GM21447 (cell line): ENCODE measurements at regions not wholly inside any gene's neighbourhood (a gene's known extent, or its start where the extent isn't known, plus 50 kb on each side); places are given as distances from the start of the nearest gene placed in this dataset.

Experiments used
- ATAC-seq: cut with Tn5 transposase; IDR thresholded peaks from one replicate; pipeline ENCODE4 v1.9.1; 2021; ENCODE audit not compliant: unreplicated experiment

DNA sequence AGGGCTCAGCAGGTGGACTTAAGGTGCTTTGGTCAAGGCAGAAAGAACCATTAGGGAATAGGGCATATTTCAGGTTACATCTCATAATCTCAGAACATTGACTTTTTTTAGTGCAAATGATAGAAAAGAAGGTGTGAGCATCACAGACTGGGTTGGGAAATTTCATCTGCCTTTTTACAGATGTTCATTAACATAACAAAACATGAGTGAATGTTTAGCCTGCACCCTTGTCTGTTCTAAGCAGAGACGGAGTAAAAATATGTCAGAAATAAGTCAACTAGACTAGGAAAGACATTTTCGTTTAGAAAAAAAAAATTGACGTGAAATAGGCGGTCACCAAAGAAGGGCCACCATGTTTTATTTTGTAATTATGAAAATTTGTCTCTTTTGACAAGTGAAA, 127.5 kb upstream of the CDH13 start:
- ATAC-seq: no peak

DNA sequence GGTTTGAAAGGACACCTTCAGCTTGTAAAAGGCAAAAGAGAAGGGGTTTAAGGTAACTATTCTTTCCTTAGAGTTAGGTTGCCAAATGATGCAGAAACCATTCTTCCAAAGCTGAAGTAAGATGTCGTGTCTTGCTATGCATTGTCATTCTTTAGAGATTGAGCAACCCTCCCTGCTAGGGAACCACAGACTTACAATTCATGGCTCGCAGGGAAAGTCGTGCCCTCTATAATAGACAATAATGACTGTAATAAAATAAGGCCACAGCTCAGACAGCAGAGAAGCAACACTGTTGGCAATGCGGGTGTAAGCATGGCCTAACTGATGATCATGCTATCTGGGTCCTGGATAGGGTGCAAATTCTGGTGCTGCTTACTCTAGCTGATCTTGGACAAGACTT, 129.6 kb upstream of the CDH13 start:
- ATAC-seq: no peak

DNA sequence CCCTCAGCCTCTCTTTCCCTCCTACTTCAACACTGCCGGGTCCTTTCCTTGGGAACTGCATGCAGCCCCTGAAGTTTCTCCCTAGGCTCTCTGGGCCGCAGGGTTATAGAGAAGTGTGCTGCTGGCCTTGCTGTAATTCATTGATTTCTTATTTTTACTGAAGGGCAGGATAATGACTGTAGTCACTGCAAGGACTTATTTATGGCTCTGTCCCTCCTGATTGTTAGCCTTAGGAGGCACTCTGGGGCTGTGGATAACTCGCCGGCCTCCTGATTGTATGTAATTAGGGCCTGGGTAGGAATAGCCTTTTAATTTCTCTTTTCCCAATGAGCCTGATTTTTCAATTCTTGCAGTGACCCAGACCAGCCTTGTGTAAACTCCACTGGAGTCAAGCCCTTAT, 138.3 kb upstream of the CDH13 start:
- ATAC-seq: no peak

DNA sequence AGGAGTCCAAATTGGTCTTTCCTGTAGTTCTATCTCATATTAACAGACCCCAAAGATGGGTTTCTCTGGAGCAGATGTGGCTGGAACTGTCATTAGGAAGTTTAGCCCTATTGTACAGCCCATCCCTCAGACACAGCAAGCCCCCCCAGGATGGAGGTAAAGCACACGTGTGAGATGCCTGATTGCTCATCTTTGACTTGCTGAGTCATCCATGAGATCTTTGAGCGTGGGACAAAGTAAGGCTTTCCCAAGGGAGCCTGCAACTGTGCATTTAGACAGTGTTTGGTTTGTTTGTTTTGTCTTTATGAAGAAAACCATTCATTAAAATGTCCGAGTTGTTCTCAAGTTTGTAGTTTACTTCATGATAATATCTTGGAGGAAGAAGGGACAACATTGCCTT, 145.3 kb upstream of the CDH13 start:
- ATAC-seq: no peak

DNA sequence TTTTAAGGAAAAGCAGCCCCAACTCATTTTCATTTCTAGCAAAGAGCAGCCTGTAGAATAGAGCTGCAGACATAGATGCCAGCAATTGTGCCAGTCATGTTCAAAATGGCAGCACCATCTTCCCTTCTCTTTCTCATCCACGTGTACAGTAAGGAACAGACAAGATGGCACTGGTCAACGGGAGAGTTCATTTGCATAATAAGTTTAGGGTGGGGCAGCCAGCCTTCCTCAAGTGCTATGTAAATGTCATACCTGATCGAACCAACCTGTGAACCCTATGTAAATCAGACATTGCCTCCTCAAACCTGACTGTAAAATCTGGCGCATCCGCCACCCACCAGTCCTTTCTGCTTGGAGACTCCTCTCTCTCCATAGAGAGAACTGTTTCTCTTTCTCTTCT, 150.0 kb upstream of the CDH13 start:
- no peak for ATAC-seq

DNA sequence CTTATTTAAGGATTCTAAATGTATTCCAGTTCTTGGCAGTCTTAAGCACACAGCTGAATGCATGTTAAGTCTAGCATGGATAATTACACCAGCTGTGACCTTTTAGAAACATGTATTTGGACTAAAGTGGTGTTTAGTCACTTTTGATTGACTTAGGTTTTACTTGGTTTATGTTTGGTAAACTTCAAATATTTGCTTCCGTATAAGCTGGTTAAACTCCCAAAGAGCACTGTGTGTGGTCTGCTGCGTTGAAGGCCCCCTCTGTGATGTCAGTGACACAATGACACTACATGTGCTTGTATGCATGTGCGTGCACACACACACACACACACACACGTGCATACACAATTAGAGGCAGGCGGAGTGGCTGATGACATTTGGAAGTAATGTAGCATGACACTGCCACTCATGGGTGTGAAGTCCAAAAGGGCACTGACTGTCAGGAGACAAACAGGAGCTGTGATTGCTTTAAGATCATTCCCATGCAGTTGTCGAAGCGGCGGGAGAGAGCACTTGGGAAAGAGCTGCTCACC, 156.1 kb upstream of the CDH13 start:
- ATAC-seq: no peak

DNA sequence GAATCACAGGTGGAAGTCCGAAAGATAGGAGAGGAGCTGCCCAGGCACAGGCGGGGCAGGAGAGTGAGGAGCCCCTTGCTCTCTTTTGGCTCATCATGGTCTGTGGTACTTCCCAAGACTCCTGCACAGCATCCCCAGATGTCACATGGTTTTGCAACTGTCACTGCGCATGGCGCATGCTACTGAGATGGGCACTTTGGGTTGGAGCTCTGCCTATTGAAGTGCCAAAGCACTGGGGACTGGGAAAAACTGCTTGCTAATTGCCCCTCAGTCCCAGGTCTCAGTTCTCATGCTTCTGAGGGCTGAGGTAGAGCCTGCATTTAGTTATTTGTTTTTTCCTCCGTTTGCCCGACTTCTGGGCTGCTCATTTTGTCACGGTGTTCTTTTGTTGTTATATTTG, 156.8 kb upstream of the CDH13 start:
- no peak for ATAC-seq

DNA sequence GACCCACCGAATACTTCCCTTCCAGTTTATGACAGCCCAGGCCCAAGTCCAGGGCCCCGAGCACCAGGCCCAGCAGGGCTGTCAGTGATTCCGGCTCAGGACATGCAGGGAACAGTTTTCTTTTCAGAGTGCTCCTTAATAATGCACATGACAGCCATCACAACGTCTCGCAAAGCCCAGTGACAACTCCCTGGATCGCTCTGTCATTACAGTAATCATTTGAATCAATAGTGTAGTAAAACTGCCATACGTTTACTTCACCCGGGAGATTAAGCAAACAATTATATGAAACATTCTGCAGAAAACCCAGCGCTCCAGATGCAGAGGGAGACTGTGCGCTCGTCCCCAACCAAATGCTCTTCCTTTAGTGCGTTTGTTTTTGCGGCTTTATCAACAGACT, 162.6 kb upstream of the CDH13 start:
- no peak for ATAC-seq

DNA sequence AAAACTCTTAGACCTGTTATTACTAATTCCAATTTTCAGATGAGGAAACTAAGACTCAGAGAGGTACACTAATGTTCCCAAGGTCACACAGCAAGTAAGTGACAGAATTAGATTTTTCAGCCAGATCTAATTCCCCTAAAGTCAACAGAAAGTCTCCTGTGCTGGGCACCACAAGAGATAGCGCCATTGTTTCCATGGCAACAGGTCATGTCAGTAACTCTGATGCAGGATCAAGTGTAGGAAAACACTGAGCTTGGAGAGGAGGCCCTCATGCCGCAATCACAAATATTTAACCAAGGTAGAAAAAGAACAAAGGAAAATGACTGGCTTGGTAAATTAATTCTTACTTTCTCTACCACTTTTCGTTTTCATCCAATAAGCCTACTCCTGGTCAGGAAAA, 166.0 kb upstream of the CDH13 start:
- no peak for ATAC-seq

DNA sequence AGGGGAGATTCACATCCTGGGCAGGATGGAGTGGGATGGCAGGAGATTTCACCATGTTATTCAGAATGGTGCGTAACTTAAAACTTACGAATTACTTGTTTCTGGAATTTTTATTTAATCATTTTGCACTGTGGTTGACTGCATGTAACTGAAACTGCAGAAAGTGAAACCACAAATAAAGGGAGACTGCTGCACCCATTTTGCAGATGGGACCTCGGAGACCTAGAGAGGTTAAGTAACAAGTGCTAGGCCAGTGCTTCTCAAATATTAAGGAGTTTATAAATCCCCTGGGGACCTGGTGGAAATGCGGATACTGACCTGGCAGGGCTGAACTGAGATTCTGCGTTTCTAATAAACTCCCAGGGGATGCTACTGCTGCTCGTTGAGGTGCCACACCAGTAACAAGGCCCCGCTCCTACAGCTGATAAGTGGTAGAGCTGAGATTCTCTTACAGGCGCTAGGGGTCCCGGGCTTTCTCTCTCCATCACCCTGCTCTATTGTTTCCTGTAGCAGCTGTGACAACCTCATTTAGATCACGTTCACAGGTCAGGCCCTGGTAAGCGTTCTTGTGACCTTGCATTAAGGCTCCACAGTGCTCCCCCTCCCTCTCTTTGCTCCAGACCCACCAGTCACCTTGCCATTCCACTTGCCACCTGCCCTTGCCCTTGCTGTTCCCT, 167.1 kb upstream of the CDH13 start:
- ATAC-seq: no peak

DNA sequence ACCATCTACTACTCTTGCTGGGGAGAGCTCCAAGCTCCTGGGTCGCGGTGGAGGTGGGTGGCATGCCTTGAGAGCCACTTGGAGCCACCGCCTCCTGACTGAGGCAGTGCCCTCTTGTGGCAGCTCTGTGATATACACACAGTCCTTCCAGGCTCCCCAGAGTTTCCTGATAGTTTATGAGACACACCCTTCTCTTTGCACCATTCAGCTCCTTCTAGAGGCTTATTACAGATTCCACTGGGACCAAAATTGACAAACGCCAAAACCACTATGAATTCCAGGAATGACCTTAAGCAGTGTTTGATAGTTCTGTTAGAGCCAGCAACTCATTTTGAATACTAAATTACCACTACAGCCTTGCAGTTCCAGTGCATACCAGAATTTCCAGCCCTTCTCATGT, 170.1 kb upstream of the CDH13 start:
- no peak for ATAC-seq

DNA sequence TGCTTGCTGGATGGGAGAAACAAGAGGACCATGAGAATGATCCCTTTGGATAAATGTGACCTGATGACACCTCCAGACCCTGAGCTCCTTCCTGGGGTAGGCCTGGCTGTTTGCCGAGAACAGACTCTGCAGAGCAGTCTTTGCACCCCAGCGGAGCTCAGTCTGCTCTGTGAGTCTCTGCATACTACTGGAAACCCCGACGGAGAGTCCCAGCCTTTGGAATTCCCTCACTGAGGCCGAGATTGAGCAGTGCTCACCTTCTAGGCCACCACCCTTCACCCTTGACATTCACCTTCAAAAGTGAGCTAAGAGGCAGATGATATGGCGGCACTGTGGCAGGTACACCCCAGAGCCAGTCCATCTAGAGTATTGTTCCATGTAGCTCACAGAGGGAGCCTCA, 172.2 kb upstream of the CDH13 start:
- no peak for ATAC-seq

DNA sequence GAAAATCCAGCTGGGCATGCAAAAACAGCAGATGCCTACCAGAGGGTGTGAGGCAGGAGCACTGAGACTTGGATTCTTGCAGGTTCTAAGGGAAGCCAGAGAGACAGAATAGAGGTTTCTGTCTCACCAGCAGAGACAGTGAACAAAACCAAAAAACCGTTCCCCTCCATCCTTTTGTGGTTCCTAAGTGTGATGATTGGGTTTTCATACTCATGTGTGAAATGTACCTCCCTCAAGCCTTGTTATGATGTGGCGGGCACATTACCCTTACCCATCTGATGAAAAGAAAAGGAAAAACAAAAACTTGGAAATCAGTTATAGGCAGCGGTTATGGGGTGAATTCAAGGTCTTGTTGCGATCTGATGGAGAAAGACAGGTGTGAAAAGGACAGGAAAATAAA, 172.6 kb upstream of the CDH13 start:
- no peak for ATAC-seq

DNA sequence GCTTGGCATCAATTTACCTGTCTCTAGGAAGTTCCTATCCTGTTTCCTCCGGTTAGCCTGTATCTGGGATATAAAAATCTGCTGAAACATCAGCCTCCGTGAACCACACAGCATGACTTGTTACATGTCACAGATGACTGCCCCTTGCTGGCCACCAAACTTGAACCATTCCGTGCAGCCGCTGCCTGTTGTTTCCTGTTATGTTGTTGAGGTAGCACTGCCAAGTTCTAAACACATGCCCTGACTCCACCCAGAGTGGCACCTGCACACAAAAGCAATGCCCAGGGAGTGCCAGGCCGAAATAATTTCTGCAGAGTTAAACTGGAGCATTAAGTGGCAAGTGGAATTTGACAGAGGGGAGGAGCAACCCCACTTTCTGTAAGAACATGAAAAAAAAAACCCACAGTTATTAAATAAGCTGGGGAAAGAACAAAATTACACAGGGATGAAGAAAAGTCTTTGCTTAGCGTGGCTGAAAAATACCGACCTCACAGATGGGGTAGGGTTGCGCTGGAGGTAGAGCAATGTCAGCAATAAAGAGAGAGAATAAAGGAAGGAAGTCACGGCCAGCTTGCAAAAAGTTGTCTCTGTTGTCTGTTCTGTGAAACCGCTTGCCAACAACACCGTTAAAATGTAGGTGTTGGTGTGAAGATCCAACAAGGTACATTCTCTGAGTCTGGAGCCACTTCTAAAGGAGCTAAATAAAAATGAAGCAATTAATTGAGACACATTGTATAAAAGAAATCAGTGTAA, 174.6 kb upstream of the CDH13 start:
- no peak for ATAC-seq

DNA sequence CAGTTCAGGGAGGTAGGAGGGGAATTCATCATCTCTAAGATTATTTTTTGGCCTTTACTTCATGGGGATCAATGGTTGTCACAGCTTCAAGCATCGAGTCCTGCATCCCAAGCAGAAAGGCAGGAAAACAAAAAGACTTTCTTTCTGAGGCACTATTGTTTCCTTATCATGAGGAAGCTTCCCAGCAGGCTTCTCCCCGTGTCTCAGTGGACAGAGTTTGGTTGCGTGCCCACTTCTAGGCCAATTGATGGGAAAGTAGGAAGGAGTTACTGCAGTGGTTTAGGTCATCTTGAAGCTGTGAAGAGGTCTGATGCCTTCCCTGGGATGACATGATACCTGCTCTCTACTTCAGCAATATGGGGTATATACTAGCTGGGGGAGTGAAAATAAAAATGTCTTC, 175.3 kb upstream of the CDH13 start:
- no peak for ATAC-seq

DNA sequence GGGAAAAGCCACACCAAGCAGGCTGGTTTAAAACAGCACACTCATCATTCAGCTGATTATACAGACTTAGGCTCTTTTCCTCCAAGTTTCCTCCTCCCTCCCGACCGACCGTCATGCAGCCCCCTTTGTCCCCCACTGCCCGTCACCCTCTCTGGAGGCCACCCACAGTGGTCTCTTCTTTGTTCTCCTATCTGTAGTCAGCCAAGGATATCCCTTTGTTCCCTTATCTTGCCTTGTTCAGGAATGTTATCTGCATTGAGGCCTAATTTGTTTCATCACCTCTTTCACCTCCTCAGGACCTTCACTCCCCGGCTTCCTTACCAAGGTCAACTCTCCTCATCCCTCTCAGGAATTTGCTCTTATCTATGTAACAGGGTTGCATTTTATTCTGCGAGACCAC, 186.4 kb upstream of the CDH13 start:
- no peak for ATAC-seq

DNA sequence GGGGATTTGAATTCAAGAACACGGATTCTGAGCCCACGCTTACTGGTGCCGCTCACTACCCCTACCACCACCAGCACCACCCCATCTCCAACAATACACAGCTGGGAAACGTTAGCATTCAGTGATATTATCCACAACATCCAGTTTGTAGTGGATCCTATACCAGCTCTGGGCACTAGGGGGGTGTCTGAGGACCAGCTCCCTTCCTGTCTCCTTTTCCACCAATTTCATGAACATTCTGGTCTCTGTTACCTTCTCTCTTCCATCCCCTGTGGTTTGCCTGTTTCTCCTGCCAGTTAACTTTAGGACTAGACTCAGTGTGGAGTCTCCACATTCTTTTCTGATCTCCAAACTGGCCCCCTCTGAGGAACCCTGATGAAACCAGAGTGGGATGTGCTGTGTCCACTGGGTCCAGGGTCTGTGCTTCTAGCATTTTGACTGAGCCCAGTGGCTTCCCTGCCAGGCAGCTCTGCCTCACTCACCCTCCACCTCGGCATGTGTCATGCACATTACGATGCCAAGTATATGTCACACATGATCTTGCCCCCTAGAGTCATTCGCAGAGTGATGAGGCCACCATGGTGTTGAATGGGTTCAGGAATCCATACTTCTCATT, 187.0 kb upstream of the CDH13 start:
- no peak for ATAC-seq

DNA sequence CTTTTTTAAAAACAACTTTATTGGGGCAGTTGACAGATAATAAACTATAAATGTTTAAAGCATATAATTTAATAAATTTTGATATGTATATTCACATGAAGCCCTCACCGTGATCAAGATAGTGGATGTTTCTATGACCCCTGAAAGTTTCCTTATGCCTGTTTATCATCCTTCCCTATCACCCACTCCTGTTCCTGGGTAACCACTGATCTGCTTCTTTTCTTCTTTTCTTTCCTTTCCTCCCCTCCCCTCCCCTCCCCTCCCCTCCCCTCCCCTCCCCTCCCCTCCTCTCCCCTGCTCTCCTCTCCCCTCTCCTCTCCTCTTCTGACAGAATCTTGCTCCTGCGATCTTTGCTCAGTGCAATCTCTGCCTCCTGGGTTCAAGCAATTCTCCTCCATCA, 193.7 kb upstream of the CDH13 start:
- no peak for ATAC-seq

DNA sequence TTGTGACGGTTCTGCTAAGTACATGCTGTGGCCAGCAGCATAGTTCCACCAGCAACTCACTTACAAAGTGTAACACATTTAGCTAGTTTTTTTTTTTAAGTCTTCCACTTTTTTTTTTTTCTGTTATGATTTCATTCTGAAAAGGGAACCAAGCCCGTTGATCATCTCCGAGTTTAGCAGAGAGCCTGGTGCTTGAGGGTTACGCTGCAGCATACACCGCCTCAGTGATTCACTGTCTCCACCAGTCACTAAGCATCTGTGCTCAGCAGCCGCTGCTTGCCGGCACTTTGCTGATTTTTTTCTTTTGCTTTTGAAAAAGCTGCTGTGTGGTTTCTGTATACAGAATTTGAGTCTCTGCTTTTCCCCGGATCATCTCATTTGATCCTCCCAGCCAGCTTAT, 194.5 kb upstream of the CDH13 start:
- no peak for ATAC-seq

DNA sequence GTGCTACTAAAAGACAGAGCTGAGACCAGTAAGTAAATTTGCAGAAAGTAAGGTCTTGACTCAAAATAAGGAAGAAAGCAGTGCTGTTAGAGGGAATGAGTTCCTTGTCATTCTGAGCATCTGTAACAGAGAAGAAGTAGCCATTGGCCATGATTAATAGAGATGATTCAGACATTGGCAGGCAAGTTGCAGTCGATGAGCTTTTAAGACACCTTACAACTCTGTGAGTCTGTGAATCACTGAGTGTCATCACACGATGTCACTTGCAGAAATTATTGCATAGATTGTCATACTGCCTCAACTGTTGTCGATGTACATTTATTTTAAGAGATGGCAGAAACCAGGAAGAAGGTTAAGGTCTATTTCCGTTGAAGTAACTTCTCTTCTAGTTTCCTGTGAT, 201.1 kb upstream of the CDH13 start:
- no peak for ATAC-seq

DNA sequence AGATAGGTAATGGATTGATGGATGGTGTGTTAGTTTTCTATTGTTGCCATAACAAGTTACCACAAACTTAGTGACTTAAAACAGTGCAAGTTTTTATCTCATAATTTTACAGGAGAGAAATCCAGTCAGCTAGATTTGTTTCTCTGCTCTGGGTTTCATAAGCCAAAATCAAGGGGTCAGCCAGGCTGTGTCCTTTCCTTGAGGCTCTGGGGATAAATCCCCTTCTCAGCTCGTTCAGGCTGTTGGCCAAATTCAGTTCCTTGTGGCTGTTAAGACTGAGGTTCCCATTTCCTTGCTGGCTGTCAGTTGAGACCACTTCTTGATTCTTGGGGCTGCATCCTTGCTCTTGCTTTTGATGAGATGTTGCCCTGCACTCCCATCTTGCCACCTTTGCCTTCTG, 204.9 kb upstream of the CDH13 start:
- ATAC-seq: no peak

DNA sequence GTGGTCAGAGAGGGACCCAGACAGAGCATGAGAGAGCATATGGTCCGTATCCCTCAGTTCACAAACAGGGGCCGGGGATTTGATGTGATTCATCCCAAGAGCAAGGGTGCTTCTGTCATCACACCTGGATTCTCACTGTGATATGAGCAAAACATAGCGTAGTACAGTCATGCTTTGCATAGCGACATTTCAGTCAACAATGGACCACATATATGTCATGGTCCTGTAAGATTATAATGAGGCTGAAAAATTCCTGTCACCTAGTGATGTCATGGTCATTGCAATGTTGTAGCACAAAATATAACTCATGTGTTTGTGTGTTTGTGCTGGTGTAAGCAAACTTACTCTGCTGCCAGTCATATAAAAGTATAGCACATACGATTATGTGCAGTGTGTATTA, 207.4 kb upstream of the CDH13 start:
- ATAC-seq: no peak
